H9 (cell line): ENCODE measurements at regions not wholly inside any gene's neighbourhood (a gene's known extent, or its start where the extent isn't known, plus 50 kb on each side); places are given as distances from the start of the nearest gene placed in this dataset.

Experiments
- DNase-seq: peaks from one replicate; pipeline ENCODE4 v3.0.0-alpha.2; 2017
- H2AFZ ChIP-seq: one replicate; pipeline ENCODE4 v1.6.1; 2013; ENCODE audit warnings: mild to moderate bottlenecking, low read length, control low read depth, moderate library complexity
- H2AK5ac ChIP-seq: 2 replicates; pipeline ENCODE4 v1.6.1; 2013; ENCODE audit warnings: low read length, control low read depth, mixed read lengths; ENCODE audit not compliant: insufficient read length
- H2BK120ac ChIP-seq: one replicate; pipeline ENCODE4 v1.6.1; 2013; ENCODE audit warnings: low read depth, mild to moderate bottlenecking, low read length, control low read depth, inconsistent platforms; ENCODE audit not compliant: poor library complexity, severe bottlenecking
- H2BK12ac ChIP-seq: 2 replicates; pipeline ENCODE4 v1.6.1; 2013; ENCODE audit warnings: low read length, control low read depth, mixed read lengths, low read depth; ENCODE audit not compliant: insufficient read length
- H2BK15ac ChIP-seq: 2 replicates; pipeline ENCODE4 v1.6.1; 2013; ENCODE audit warnings: low read depth, low read length, control low read depth
- H2BK20ac ChIP-seq: one replicate; pipeline ENCODE4 v1.6.1; 2013; ENCODE audit warnings: low read depth, mild to moderate bottlenecking, low read length, control low read depth, inconsistent platforms; ENCODE audit not compliant: poor library complexity, severe bottlenecking
- H2BK5ac ChIP-seq: 2 replicates; pipeline ENCODE4 v1.6.1; 2013; ENCODE audit warnings: low read length, control low read depth, mixed read lengths; ENCODE audit not compliant: insufficient read length
- H3K14ac ChIP-seq: 2 replicates; pipeline ENCODE4 v1.6.1; 2013; ENCODE audit warnings: low read length, control low read depth; ENCODE audit not compliant: insufficient read depth
- H3K18ac ChIP-seq: 2 replicates; pipeline ENCODE4 v1.6.1; 2013; ENCODE audit warnings: low read depth, mild to moderate bottlenecking, mixed read lengths, low read length, control low read depth; ENCODE audit not compliant: insufficient read length
- H3K23ac ChIP-seq: 2 replicates; pipeline ENCODE4 v1.6.1; 2013; ENCODE audit warnings: low read length, control low read depth, mixed read lengths, low read depth; ENCODE audit not compliant: insufficient read length
- H3K23me2 ChIP-seq: 2 replicates; pipeline ENCODE4 v1.6.1; 2013; ENCODE audit warnings: low read depth, mild to moderate bottlenecking, mixed read lengths, low read length, control low read depth; ENCODE audit not compliant: insufficient read length, poor library complexity, severe bottlenecking
- H3K27ac ChIP-seq: 2 replicates; pipeline ENCODE4 v1.5.1; 2013; ENCODE audit warnings: low read length, control low read depth, mixed read lengths, low read depth; ENCODE audit not compliant: insufficient read length
- H3K27me3 ChIP-seq: 2 replicates; pipeline ENCODE4 v1.6.1; 2013; ENCODE audit warnings: low read length, control low read depth, inconsistent platforms; ENCODE audit not compliant: insufficient read depth
- H3K4ac ChIP-seq: 2 replicates; pipeline ENCODE4 v1.6.1; 2013; ENCODE audit warnings: low read depth, mild to moderate bottlenecking, control low read depth, inconsistent platforms, low read length, moderate library complexity
- H3K4me1 ChIP-seq: 2 replicates; pipeline ENCODE4 v1.6.1; 2013; ENCODE audit warnings: low read length, control low read depth, inconsistent platforms; ENCODE audit not compliant: insufficient read depth
- H3K4me2 ChIP-seq: 2 replicates; pipeline ENCODE4 v1.6.1; 2013; ENCODE audit warnings: low read length, control low read depth, mixed read lengths; ENCODE audit not compliant: insufficient read length, insufficient read depth
- H3K56ac ChIP-seq: 2 replicates; pipeline ENCODE4 v1.6.1; 2013; ENCODE audit warnings: low read depth, mild to moderate bottlenecking, mixed read lengths, low read length, control low read depth; ENCODE audit not compliant: insufficient read length
- H3K79me1 ChIP-seq: 2 replicates; pipeline ENCODE4 v1.6.1; 2013; ENCODE audit warnings: low read depth, mild to moderate bottlenecking, moderate library complexity, low read length, control low read depth, inconsistent platforms; ENCODE audit not compliant: insufficient read depth, poor library complexity, severe bottlenecking
- H3K79me2 ChIP-seq: 2 replicates; pipeline ENCODE4 v1.6.1; 2013; ENCODE audit warnings: low read length, control low read depth, inconsistent platforms; ENCODE audit not compliant: insufficient read depth
- H3K9ac ChIP-seq: 2 replicates; pipeline ENCODE4 v1.6.1; 2013; ENCODE audit warnings: low read length, control low read depth, mixed read lengths; ENCODE audit not compliant: insufficient read length; ENCODE audit errors: extremely low read depth
- H3K9me3 ChIP-seq: one replicate; pipeline ENCODE4 v1.6.1; 2013; ENCODE audit warnings: low read depth, low read length, inconsistent platforms; ENCODE audit not compliant: control insufficient read depth
- H3T11ph ChIP-seq: one replicate; pipeline ENCODE4 v1.6.1; 2013; ENCODE audit warnings: mild to moderate bottlenecking, low read length, control low read depth, inconsistent platforms
- H4K20me1 ChIP-seq: one replicate; pipeline ENCODE4 v1.6.1; 2013; ENCODE audit not compliant: control insufficient read depth, insufficient read length, insufficient read depth
- H4K5ac ChIP-seq: 2 replicates; pipeline ENCODE4 v1.6.1; 2013; ENCODE audit warnings: low read depth, mild to moderate bottlenecking, mixed read lengths, low read length, control low read depth; ENCODE audit not compliant: insufficient read length
- H4K8ac ChIP-seq: replicated peaks from 2 replicates; pipeline ENCODE4 v1.6.1; 2013; ENCODE audit warnings: low read length, control low read depth, mixed read lengths, low read depth; ENCODE audit not compliant: insufficient read length
- H4K91ac ChIP-seq: 2 replicates; pipeline ENCODE4 v1.6.1; 2013; ENCODE audit warnings: low read depth, mild to moderate bottlenecking, moderate library complexity, mixed read lengths, low read length, control low read depth; ENCODE audit not compliant: insufficient read length
- H3K27ac Mint-ChIP-seq, 3 experiments: 2 replicates in 2 of 3; 3 replicates in 1 of 3; pipeline ENCODE4 v1.8.0; 2020 to 2021; ENCODE audit warnings: mixed read lengths in 3 of 3, mild to moderate bottlenecking in 1 of 3, moderate library complexity in 1 of 3
- H3K27me3 Mint-ChIP-seq: 2 replicates; pipeline ENCODE4 v1.8.0; 2021; ENCODE audit warnings: low read depth, mild to moderate bottlenecking, moderate library complexity, mixed read lengths
- H3K36me3 Mint-ChIP-seq, 3 experiments: 2 replicates in 2 of 3; 3 replicates in 1 of 3; pipeline ENCODE4 v1.8.0; 2020 to 2021; ENCODE audit warnings: low read depth in 3 of 3, mixed read lengths in 3 of 3; ENCODE audit not compliant: insufficient read depth in 1 of 3
- H3K4me1 Mint-ChIP-seq, 2 experiments: 2 replicates each; pipeline ENCODE4 v1.8.0; 2020; ENCODE audit warnings: mixed read lengths in 2 of 2
- H3K4me3 Mint-ChIP-seq, 2 experiments: 2 replicates in 1 of 2; 3 replicates in 1 of 2; pipeline ENCODE4 v1.8.0; 2020 to 2021; ENCODE audit warnings: mild to moderate bottlenecking in 2 of 2, mixed read lengths in 2 of 2, moderate library complexity in 1 of 2
- H3K9me3 Mint-ChIP-seq, 2 experiments: 2 replicates in 1 of 2; 3 replicates in 1 of 2; pipeline ENCODE4 v1.8.0; 2020; ENCODE audit warnings: mild to moderate bottlenecking in 2 of 2, mixed read lengths in 2 of 2, moderate library complexity in 1 of 2
- CTCF ChIP-seq: fragments of 200-600 bp; sonication (generic); conservative IDR thresholded peaks from 3 replicates; pipeline ENCODE4 v1.8.0; 2021; ENCODE audit warnings: antibody characterized with exemption, mild to moderate bottlenecking
- WGBS: extraction: QIAGEN DNeasy Blood & Tissue Kit; methylation state at CpG from one replicate; pipeline ENCODE4 v1.1.7; 2013; ENCODE audit warnings: missing lambda C conversion rate, low lambda C conversion rate, mixed read lengths; ENCODE audit not compliant: insufficient read length; ENCODE audit errors: extremely low coverage; 5-methylcytosine and 5-hydroxymethylcytosine counted together

- no peak overlapping the region for H3K14ac ChIP-seq
- H3K4me3 Mint-ChIP-seq = no peak overlapping the region
- peaks cover 3 to 7% of the 10 kb centered on the region in 2 experiments; a peak in 4 of 5 replicates for H3K9me3 Mint-ChIP-seq
- no peak overlapping the region for H3T11ph ChIP-seq
- H3K27ac ChIP-seq = no peak overlapping the region
- H3K27me3 ChIP-seq = no peaks in the 10 kb centered on the region
- no peak overlapping the region for H2BK5ac ChIP-seq
- H3K36me3 Mint-ChIP-seq = peaks cover 3 to 5% (median 4%) of the 10 kb centered on the region in 3 experiments; a peak in 6 of 7 replicates
- H3K79me2 ChIP-seq = no peaks in the 10 kb centered on the region
- H3K79me1 ChIP-seq = no peaks in the 10 kb centered on the region
- H4K8ac ChIP-seq = no peak overlapping the region
- H4K91ac ChIP-seq = no peak overlapping the region
- no peak overlapping the region for H3K27ac Mint-ChIP-seq
- H2BK120ac ChIP-seq = no peak overlapping the region
- no CpG with 5 or more reads among the region's 2 CpGs for WGBS
- no peak overlapping the region for H3K9ac ChIP-seq
- no peak for DNase-seq
- no peaks in the 10 kb centered on the region for H3K9me3 ChIP-seq
- H3K4ac ChIP-seq = no peak overlapping the region
- H2AK5ac ChIP-seq = no peak overlapping the region
- no peak overlapping the region for H3K23ac ChIP-seq
- no peaks in the 10 kb centered on the region for H3K23me2 ChIP-seq
- H3K56ac ChIP-seq = no peak overlapping the region
- no peaks in the 10 kb centered on the region for H3K27me3 Mint-ChIP-seq
- H3K18ac ChIP-seq = no peak overlapping the region
- no peak overlapping the region for H4K5ac ChIP-seq
- no peaks in the 10 kb centered on the region for H3K4me1 Mint-ChIP-seq
- H4K20me1 ChIP-seq = no peaks in the 10 kb centered on the region
- no peak overlapping the region for H2BK15ac ChIP-seq
- H2BK12ac ChIP-seq = no peak overlapping the region
- TF ChIP-seq CTCF = peak; percentile 57
- H3K4me2 ChIP-seq = no peak overlapping the region
- H2AFZ ChIP-seq = no peak overlapping the region
- no peak overlapping the region for H2BK20ac ChIP-seq
- no peaks in the 10 kb centered on the region for H3K4me1 ChIP-seq
Observed at GRCh38 chr1:79617777-79618176, 611.2 kb upstream of the ADGRL4 start.
